ENCODE measurements at regions not wholly inside any gene's neighbourhood (a gene's known extent, or its start where the extent isn't known, plus 50 kb on each side); places are given as distances from the start of the nearest gene placed in this dataset.

- TF ChIP-seq CTCF (IDR thresholded peaks at IDR 0.05 in 2 of 3, conservative IDR thresholded peaks at IDR 0.05 in 1 of 3; ENCODE audit: control insufficient read depth in 2 of 3, extremely low read depth in 1 of 3, insufficient read depth in 1 of 3, low read depth in 3 of 3, low read length in 3 of 3) (no peak), SP1 (IDR thresholded peaks at IDR 0.05; ENCODE audit: low read depth, low read length) (no peak), HDGF (IDR thresholded peaks at IDR 0.05) (no peak), MYC (IDR thresholded peaks at IDR 0.05; ENCODE audit: insufficient read depth, insufficient read length, insufficient replicate concordance, low read length, severe bottlenecking) (no peak), GABPA (IDR thresholded peaks at IDR 0.05; ENCODE audit: low read depth) (no peak), PBX3 (IDR thresholded peaks at IDR 0.05; ENCODE audit: insufficient replicate concordance, low read depth, low read length) (no peak), FOXK2 (IDR thresholded peaks at IDR 0.05) (no peak), IKZF1 (conservative IDR thresholded peaks at IDR 0.05) (no peak), TCF7 (IDR thresholded peaks at IDR 0.05; ENCODE audit: borderline replicate concordance) (no peak), NFYB (IDR thresholded peaks at IDR 0.05; ENCODE audit: insufficient read depth, low read depth, low read length) (no peak)
Observed at GRCh38 chr5:93902288-93902687, 160.9 kb upstream of the POU5F2 start.

All from GM12878 (cell line).